ENCODE measurements at regions not wholly inside any gene's neighbourhood (a gene's known extent, or its start where the extent isn't known, plus 50 kb on each side); places are given as distances from the start of the nearest gene placed in this dataset.
A peak's percentile ranks its signal among the peaks of the same experiment; 100 is the strongest.

DNA sequence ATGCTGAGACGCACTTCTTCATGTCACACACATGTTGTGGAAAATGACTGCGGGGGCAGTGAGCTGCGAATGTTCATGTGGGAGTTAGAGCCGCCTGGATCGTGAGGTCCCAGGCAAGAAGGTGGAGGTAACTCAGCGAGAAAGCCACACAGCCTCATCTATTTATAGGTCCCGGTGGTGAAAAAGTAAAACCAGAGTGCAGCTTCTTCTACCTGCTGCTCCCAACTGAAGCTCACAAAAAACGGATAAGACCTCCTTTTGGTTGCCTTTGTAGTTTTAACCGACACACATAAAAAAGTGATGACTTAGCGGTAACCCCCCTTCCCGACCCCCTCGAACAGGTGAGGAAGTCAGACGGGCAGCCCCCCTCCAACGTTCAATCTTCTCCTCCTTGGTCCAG, 276.9 kb downstream of the GATA3 start:
- Mint-ChIP-seq H3K4me1 (ENCODE audit: low read depth) (peaks cover 42% of the 10 kb centered on the region), H3K36me3 (ENCODE audit: low read depth) (no peaks in the 10 kb centered on the region), H3K4me3 (peak overlapping the region; percentile 73), H3K27me3 (no peaks in the 10 kb centered on the region), H3K9me3 (no peaks in the 10 kb centered on the region), H3K27ac (peak overlapping the region; percentile 84)
- DNase-seq (peak; percentile 17), ATAC-seq (no peak)
- ChIA-PET CTCF (interaction anchor here (0.5 to 2.8 kb wide), 3 partner anchors 14 to 278 kb away, joined by 3 to 6 read pairs (median 5); no protein-coding TSS in a partner anchor), POLR2A (interaction anchor here (0.6 to 1.7 kb wide), 6 partner anchors 15 to 280 kb away, joined by 3 to 7 read pairs (median 4); no protein-coding TSS in a partner anchor)
- TF ChIP-seq, protein P1, sequence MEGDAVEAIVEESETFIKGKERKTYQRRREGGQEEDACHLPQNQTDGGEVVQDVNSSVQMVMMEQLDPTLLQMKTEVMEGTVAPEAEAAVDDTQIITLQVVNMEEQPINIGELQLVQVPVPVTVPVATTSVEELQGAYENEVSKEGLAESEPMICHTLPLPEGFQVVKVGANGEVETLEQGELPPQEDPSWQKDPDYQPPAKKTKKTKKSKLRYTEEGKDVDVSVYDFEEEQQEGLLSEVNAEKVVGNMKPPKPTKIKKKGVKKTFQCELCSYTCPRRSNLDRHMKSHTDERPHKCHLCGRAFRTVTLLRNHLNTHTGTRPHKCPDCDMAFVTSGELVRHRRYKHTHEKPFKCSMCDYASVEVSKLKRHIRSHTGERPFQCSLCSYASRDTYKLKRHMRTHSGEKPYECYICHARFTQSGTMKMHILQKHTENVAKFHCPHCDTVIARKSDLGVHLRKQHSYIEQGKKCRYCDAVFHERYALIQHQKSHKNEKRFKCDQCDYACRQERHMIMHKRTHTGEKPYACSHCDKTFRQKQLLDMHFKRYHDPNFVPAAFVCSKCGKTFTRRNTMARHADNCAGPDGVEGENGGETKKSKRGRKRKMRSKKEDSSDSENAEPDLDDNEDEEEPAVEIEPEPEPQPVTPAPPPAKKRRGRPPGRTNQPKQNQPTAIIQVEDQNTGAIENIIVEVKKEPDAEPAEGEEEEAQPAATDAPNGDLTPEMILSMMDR (IDR thresholded peaks at IDR 0.05), result no peak
- intact Hi-C loops (cut with micrococcal nuclease), result loop anchor here (5.0 kb wide), 2 partner anchors 199 to 274 kb away; no protein-coding TSS in a partner anchor

DNA sequence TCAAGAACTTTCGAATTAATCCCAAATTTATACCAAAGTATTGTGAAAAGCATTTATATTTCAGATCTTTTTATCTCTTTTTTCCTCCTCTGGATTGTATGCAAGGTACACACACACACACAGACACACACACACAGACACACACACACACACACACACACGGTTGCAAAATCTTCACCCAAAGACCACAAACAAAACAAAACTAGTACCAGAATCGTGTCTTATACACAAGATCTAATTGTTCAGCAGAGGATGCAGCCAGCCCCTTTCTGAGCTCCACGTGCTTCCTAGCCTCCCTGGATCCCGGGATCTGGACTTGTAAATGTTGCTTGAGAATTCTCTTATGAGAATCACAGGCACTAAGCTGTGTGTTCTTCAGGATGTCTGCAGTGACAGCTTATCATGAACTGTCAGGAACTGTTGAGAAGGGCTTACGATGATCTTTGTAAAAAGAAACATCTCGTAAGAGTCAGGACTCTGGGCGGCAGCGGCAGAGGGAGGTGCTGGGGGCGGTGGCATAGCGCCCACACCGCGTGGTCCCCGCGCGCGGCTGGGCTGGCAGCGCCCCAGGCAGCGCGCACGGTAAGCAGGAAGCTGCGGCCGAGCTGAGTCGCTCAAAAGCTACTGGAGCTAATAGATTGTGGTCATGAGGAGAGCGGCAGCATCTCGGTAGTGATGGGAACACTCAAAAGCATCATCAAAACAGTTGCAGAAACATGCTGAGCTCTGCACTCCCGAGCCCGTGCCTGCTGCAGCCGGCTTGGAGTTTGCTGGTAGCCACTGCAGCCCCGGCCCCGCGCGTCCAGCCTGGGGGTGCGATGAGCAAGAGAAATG, 277.6 kb downstream of the GATA3 start:
- H3K27ac Mint-ChIP-seq, result peak overlapping the region; percentile 84
- DNase-seq (peak; percentile 88), ATAC-seq (peak; percentile 95)
- no peaks in the 10 kb centered on the region for H3K27me3 Mint-ChIP-seq
- CTCF ChIA-PET, result interaction anchor here (0.5 to 2.8 kb wide), 6 partner anchors 13 to 279 kb away, joined by 3 to 6 read pairs (median 3); no protein-coding TSS in a partner anchor
- POLR2A ChIA-PET, result interaction anchor here (0.6 to 1.7 kb wide), 9 partner anchors 13 to 427 kb away, joined by 3 to 7 read pairs (median 5); no protein-coding TSS in a partner anchor
- H3K4me3 Mint-ChIP-seq, result peak overlapping the region; percentile 73
- peaks cover 37% of the 10 kb centered on the region for H3K4me1 Mint-ChIP-seq (ENCODE audit: low read depth)
- no peaks in the 10 kb centered on the region for H3K36me3 Mint-ChIP-seq (ENCODE audit: low read depth)
- no peaks in the 10 kb centered on the region for H3K9me3 Mint-ChIP-seq
- intact Hi-C loops (cut with micrococcal nuclease), result loop anchor here (5.0 kb wide), 2 partner anchors 200 to 275 kb away; no protein-coding TSS in a partner anchor
- TF ChIP-seq, protein P1 (IDR thresholded peaks at IDR 0.05), result no peak

DNA sequence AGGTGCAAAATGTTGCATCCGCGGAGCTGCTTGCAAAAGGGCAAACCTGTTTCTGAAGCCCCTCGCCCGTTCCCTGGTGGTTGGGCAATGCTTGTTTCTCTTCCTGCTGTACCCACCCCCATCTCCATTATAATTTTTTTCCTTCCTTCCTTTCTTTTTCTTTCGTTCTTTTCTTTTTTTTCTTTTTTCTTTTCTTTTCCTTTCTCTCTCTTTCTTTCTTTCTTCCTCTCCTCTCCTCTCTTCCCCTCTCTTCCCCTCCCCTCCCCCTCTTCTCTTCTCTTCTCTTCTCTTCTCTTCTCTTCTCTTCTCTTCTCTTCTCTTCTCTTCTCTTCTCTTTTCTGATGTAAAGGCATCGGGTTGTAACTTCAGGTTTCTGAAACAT, 278.2 kb downstream of the GATA3 start:
- TF ChIP-seq, protein P1 (IDR thresholded peaks at IDR 0.05), result no peak
- DNase-seq, result no peak
- Mint-ChIP-seq H3K36me3 (ENCODE audit: low read depth) (no peaks in the 10 kb centered on the region), H3K27ac (peak overlapping the region; percentile 84), H3K27me3 (no peaks in the 10 kb centered on the region), H3K4me1 (ENCODE audit: low read depth) (peaks cover 37% of the 10 kb centered on the region), H3K4me3 (peak overlapping the region; percentile 73), H3K9me3 (no peaks in the 10 kb centered on the region)
- intact Hi-C loops (cut with micrococcal nuclease), result loop anchor here (5.0 kb wide), 2 partner anchors 200 to 275 kb away; no protein-coding TSS in a partner anchor
- CTCF ChIA-PET, result interaction anchor here (0.7 to 2.8 kb wide), 5 partner anchors 13 to 280 kb away, joined by 3 to 6 read pairs (median 3); no protein-coding TSS in a partner anchor
- POLR2A ChIA-PET, result interaction anchor here (0.6 to 1.7 kb wide), 10 partner anchors 13 to 427 kb away, joined by 3 to 7 read pairs (median 4); no protein-coding TSS in a partner anchor
- no peak for ATAC-seq

DNA sequence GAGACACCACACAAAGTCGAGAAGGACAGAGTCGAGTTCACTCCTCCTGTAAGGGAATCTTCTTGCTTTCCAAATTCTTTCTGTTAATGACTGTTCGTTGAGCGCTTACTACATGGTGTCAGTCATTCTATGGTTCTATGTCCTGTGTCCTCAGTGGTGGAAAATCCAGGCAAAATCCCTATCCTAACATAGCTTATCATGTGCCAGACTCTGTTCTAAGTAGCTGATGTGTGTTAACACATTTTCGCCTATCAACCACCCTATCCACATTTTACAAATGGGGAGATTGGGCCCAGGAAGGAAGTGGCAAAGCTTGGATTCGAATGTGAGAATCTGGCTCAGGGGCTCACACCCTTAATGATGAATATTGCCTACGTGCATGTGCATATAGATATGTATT, 280.1 kb downstream of the GATA3 start:
- intact Hi-C loops (cut with micrococcal nuclease), result loop anchor here (5.0 kb wide), 2 partner anchors 202 to 277 kb away; no protein-coding TSS in a partner anchor
- H3K4me1 Mint-ChIP-seq (ENCODE audit: low read depth), result peaks cover 38% of the 10 kb centered on the region
- no peak overlapping the region for H3K4me3 Mint-ChIP-seq

More for the DNA sequence above, 280.1 kb downstream of the GATA3 start:
- TF ChIP-seq, protein P1 (IDR thresholded peaks at IDR 0.05), result no peak
- Mint-ChIP-seq H3K27me3 (no peaks in the 10 kb centered on the region), H3K27ac (no peak overlapping the region), H3K9me3 (no peaks in the 10 kb centered on the region), H3K36me3 (ENCODE audit: low read depth) (no peaks in the 10 kb centered on the region)
- ChIA-PET CTCF (interaction anchor here (1.7 kb wide), 1 partner anchor 8 kb away, joined by 5 read pairs; no protein-coding TSS in a partner anchor), POLR2A (interaction anchor here (0.6 kb wide), 1 partner anchor 10 kb away, joined by 3 read pairs; no protein-coding TSS in a partner anchor)
- no peak for DNase-seq
- no peak for ATAC-seq

All from activated CD8-positive, alpha-beta T cell treated with anti-CD3 and anti-CD28 coated beads for 36 hours (primary cell).